Fibroblast of peridontal ligament (primary cell): ENCODE measurements at regions not wholly inside any gene's neighbourhood (a gene's known extent, or its start where the extent isn't known, plus 50 kb on each side); places are given as distances from the start of the nearest gene placed in this dataset.
"Not testable (repeated sequence)": the region's sequence is repeated elsewhere in the genome, so short reads cannot be mapped to it uniquely, and the experiment has no call there.

Experiments
- DNase-seq: peaks from one replicate; pipeline ENCODE4 v3.0.0-alpha.2; 2010; ENCODE audit errors: extremely low read depth

GRCh38 chr13:100766570-100766969 is 92.0 kb upstream of the TMTC4 start:
- DNase-seq: not testable (repeated sequence)

DNA sequence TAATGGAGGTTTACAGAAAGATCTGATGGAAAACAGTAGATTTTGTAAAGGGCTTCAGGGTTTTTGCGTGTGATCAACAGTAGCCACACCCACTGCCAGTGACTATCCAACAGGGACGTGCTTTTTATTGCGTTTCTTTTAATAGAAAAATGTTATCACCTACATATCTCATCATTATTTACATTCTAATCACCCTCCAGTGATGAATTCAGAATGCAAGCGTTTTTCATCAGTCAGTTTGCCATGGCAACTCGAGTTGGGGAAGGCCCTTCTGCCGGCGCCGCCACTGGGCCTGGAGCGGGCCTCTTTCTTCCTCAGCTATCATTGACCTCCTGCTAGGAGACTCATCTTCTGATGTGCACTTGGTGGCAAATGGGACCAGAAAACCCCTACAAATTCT is 90.3 kb upstream of the TMTC4 start:
- DNase-seq: no peak

DNA sequence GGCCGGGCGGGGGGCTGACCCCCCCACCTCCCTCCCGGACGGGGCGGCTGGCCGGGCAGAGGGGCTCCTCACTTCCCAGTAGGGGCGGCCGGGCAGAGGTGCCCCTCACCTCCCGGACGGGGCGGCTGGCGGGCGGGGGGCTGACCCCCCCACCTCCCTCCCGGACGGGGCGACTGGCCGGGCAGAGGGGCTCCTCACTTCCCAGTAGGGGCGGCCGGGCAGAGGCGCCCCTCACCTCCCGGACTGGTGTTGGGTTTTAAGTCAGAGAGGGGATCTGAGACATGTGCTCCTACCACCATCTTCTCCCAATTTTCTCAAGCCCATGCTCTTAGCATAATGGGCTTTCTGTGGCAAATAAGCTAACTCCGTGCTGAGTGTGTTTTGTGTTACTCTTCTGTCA is 87.5 kb upstream of the TMTC4 start:
- DNase-seq: not testable (repeated sequence)

DNA sequence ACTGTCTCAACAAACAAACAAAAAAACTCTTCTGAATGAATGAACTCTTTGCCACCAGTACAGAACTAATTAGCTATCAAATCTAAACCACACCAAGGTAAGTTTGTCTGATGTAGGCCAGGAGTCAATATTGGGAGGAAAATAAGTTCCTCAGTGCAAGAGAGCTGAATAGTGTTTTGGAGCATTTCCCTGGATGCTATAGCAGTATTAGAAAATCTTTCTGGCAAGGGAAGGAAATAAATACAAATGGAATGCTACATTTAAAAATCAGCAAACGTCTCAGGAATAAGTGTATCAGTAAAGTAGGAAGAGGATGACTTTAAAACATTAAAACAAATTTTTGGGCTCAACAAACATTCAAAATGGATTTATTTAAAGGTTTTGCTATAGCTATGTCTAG is 81.3 kb upstream of the TMTC4 start:
- no peak for DNase-seq

- no peak for DNase-seq
Measured at GRCh38 chr13:100754459-100754858, 79.9 kb upstream of the TMTC4 start.

DNA sequence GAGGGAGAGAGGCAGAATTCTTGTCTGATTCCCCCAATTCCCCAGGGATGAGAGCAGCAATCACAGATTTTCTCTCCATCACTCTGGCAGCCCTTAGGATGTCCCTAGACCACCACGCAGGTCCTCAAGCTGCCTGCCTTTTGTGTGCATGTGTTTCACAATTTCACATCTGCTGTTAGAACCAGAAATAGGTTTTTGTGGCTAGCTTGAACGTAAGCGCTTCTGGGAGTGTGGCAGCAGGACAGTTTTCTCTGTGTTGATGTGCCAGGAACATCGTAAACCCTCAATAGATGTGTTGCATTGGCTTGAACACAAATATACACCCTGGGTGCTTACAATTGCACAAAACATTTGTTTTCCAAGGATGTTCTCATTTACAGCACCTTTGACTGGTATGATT is 78.8 kb upstream of the TMTC4 start:
- DNase-seq: peak; percentile 4

DNA sequence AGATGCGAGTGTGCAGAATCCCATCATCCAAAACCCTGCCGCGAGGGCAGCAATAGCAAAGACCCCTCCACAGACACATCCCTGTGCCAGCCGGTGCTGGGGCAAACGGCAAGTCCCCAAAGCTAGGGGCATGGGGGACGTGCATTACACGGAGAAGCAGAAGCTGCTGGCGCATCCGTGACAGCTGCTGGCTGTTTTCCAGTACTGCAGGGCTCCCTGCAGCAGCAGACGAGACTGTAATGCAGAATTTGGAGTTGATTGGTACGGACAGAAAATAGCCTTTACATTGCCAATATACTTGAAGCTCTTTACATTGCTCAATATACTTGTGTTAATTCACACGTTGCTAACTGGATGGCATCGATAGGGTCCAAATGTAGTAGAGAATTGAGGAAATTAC is 77.2 kb upstream of the TMTC4 start:
- DNase-seq: no peak

DNA sequence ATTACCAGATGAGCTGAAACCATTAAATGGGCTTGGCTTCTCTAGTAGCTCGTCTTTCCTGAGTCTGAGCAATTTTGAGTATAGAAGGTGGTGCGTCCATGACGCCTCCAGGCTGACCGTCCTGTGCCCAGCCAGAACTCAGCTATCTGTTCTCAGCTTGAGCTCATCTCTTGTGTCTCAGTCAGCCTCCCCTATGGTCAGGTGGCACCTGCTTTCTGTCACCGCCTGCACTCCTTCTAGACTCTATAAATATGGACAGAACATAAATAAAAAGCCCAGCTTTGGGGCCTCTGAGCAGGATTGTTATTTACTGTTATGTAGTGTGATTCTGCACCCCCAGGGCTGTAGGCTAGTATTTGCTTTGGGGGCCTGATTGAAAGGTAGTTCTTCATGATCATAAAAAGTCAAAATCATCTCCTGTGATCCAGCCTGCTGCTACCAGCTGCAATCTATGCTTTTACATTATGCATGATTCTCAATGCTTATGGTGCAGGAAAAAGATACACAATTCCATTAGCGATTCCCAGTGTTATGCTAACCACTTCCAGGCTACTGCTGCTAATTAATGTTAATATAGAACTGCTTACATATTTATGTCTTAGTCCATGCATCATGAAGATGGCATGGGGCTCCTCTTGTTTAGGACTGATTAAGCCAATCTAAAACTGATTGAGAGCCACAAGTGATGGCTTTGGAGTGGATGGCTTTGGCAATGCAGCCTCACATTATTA is 72.5 kb upstream of the TMTC4 start:
- DNase-seq: no peak

GRCh38 chr13:100738176-100738855 is 63.7 kb upstream of the TMTC4 start:
- DNase-seq: no peak

- DNase-seq: no peak
Measured at GRCh38 chr13:100735494-100735893, 60.9 kb upstream of the TMTC4 start.

GRCh38 chr13:100734194-100734720 is 59.7 kb upstream of the TMTC4 start:
- DNase-seq: no peak

DNA sequence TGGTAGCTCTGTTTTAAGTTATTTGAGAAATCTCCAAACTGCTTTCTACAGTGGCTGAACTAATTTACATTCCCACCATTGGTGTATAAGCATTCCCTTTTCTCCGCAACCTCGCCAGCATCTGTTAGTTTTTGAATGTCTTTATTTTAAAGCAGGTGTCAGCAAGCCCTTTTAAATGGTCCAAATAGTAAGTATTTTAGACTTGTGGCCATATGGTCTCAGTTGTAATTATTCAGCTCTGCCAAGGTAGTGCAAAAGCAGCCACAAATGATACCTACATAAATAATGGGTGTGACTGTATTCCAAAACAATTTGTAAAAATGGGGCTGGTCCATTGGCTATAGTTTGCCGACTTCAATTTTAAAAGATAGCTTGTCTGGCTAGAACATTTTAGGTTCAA is 58.7 kb upstream of the TMTC4 start:
- no peak for DNase-seq

DNA sequence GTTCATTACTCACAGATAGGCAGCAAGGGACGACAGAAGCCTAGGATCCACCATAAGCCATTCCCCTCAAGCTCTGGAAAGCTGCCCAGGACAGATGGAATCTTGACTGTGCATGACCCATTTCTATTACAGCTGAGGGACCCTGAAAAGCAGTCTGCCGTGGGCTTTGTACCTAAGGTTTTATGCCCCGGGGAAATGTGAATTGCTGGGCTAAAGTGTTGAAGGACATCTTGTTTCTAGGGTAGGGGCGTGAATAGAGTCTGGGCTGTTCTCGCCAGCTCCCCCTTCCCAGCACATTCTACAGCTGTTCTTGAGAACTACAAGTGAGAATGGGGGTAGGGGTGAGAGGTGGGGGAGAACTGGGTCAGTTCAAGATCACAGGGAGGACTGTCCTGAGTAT is 53.6 kb upstream of the TMTC4 start:
- no peak for DNase-seq

DNA sequence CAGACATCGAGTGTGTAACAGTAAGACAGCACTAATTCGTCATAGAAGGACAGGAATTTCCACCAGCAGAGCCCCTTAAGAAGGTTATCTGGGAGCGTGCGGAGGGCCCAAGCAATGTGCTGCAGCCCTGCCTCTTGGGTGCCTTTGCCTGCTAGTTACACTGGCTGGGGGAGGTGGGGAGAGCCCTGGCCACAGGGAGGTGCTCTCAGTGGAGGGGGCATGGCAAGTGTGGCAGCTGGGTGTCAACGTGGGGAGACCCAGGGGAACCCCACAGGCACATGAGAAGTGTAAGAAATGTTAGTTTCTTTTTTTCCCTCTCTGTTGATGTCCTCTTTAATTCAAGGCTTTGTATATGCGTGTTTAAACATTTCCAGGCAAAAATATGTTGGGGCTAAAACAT is 50.9 kb upstream of the TMTC4 start:
- DNase-seq: no peak

- no peak for DNase-seq
Measured at GRCh38 chr13:100724568-100724967, 50.0 kb upstream of the TMTC4 start.
